ENCODE measurements at regions not wholly inside any gene's neighbourhood (a gene's known extent, or its start where the extent isn't known, plus 50 kb on each side); places are given as distances from the start of the nearest gene placed in this dataset.
A peak's percentile ranks its signal among the peaks of the same experiment; 100 is the strongest.

GRCh38 chr2:152227969-152228592 lies 52.5 kb upstream of the STAM2 start:
- Mint-ChIP-seq H3K4me3 (no peak overlapping the region), H3K27me3 (peaks cover 7 to 26% (median 11%) of the 10 kb centered on the region in 5 donors), H3K4me1 (peaks cover 0 to 1% (median 0%) of the 10 kb centered on the region in 4 donors), H3K36me3 (no peaks in the 10 kb centered on the region), H3K9me3 (no peaks in the 10 kb centered on the region), H3K27ac (no peak overlapping the region)
- ATAC-seq (no peak), DNase-seq (no peak)
- POLR2A ChIA-PET: no interaction called here

GRCh38 chr2:152231446-152231845 lies 55.9 kb upstream of the STAM2 start:
- Mint-ChIP-seq H3K4me3 (no peak overlapping the region), H3K9me3 (no peaks in the 10 kb centered on the region), H3K27ac (no peak overlapping the region), H3K4me1 (no peaks in the 10 kb centered on the region), H3K27me3 (peaks cover 4 to 9% (median 7%) of the 10 kb centered on the region in 5 donors), H3K36me3 (no peaks in the 10 kb centered on the region)
- ATAC-seq: no peak
- POLR2A ChIA-PET: no interaction called here
- DNase-seq: no peak

- no peak overlapping the region for H3K27ac Mint-ChIP-seq
- H3K36me3 Mint-ChIP-seq: no peaks in the 10 kb centered on the region
- POLR2A ChIA-PET: no interaction called here
- H3K4me1 Mint-ChIP-seq: no peaks in the 10 kb centered on the region
- peaks cover 0 to 2% (median 0%) of the 10 kb centered on the region in 9 donors for H3K9me3 Mint-ChIP-seq
- ATAC-seq (no peak), DNase-seq (no peak)
- H3K27me3 Mint-ChIP-seq: peaks cover 4 to 8% (median 7%) of the 10 kb centered on the region in 5 donors
- H3K4me3 Mint-ChIP-seq: no peak overlapping the region
These were observed 58.7 kb upstream of the STAM2 start for GRCh38 chr2:152234277-152234676.

GRCh38 chr2:152236191-152236925 lies 60.8 kb upstream of the STAM2 start:
- H3K4me1 Mint-ChIP-seq: no peaks in the 10 kb centered on the region
- ATAC-seq: no peak
- POLR2A ChIA-PET: no interaction called here

GRCh38 chr2:152238016-152238415 lies 62.5 kb upstream of the STAM2 start:
- no peak overlapping the region for H3K27ac Mint-ChIP-seq
- H3K9me3 Mint-ChIP-seq: peaks cover 0 to 19% (median 10%) of the 10 kb centered on the region in 9 donors

More at GRCh38 chr2:152236191-152236925, 60.8 kb upstream of the STAM2 start:
- Mint-ChIP-seq H3K27me3 (peaks cover 4 to 8% (median 7%) of the 10 kb centered on the region in 5 donors), H3K4me3 (no peak overlapping the region), H3K9me3 (peaks cover 0 to 18% (median 9%) of the 10 kb centered on the region in 9 donors), H3K27ac (no peak overlapping the region), H3K36me3 (peaks cover 0 to 11% (median 2%) of the 10 kb centered on the region in 3 donors)
- DNase-seq: no peak

GRCh38 chr2:152240559-152241231 lies 65.1 kb upstream of the STAM2 start:
- Mint-ChIP-seq H3K27me3 (peaks cover 0 to 6% (median 3%) of the 10 kb centered on the region in 5 donors), H3K27ac (no peak overlapping the region), H3K9me3 (peaks cover 0 to 19% (median 10%) of the 10 kb centered on the region in 9 donors), H3K4me3 (no peak overlapping the region), H3K4me1 (no peaks in the 10 kb centered on the region), H3K36me3 (peaks cover 0 to 12% (median 2%) of the 10 kb centered on the region in 3 donors)
- no peak for DNase-seq
- no peak for ATAC-seq
- POLR2A ChIA-PET: no interaction called here

More at GRCh38 chr2:152238016-152238415, 62.5 kb upstream of the STAM2 start:
- POLR2A ChIA-PET: no interaction called here
- DNase-seq: no peak
- peaks cover 0 to 7% (median 2%) of the 10 kb centered on the region in 5 donors for H3K27me3 Mint-ChIP-seq
- no peak overlapping the region for H3K4me3 Mint-ChIP-seq
- H3K4me1 Mint-ChIP-seq: no peaks in the 10 kb centered on the region
- H3K36me3 Mint-ChIP-seq: peaks cover 0 to 12% (median 2%) of the 10 kb centered on the region in 3 donors
- no peak for ATAC-seq

- no peak for ATAC-seq
- no peak for DNase-seq
- H3K4me1 Mint-ChIP-seq: no peaks in the 10 kb centered on the region
- peaks cover 0 to 19% (median 10%) of the 10 kb centered on the region in 9 donors for H3K9me3 Mint-ChIP-seq
- H3K4me3 Mint-ChIP-seq: no peak overlapping the region
- H3K27ac Mint-ChIP-seq: no peak overlapping the region
- POLR2A ChIA-PET: no interaction called here
- peaks cover 0 to 12% (median 2%) of the 10 kb centered on the region in 3 donors for H3K36me3 Mint-ChIP-seq
- peaks cover 0 to 7% (median 4%) of the 10 kb centered on the region in 5 donors for H3K27me3 Mint-ChIP-seq
These were observed 66.6 kb upstream of the STAM2 start for GRCh38 chr2:152241948-152242729.

GRCh38 chr2:152242787-152243472 lies 67.4 kb upstream of the STAM2 start:
- Mint-ChIP-seq H3K27ac (no peak overlapping the region), H3K4me3 (no peak overlapping the region), H3K4me1 (no peaks in the 10 kb centered on the region), H3K36me3 (peaks cover 0 to 12% (median 2%) of the 10 kb centered on the region in 3 donors), H3K27me3 (peaks cover 0 to 7% (median 4%) of the 10 kb centered on the region in 5 donors), H3K9me3 (peaks cover 0 to 19% (median 10%) of the 10 kb centered on the region in 9 donors)
- no peak for ATAC-seq
- POLR2A ChIA-PET: no interaction called here
- no peak for DNase-seq

- H3K9me3 Mint-ChIP-seq: peaks cover 0 to 19% (median 10%) of the 10 kb centered on the region in 9 donors
These were observed 68.4 kb upstream of the STAM2 start for GRCh38 chr2:152243761-152244640.

GRCh38 chr2:152245653-152246052 lies 70.1 kb upstream of the STAM2 start:
- H3K27me3 Mint-ChIP-seq: peaks cover 0 to 10% (median 4%) of the 10 kb centered on the region in 5 donors
- POLR2A ChIA-PET: no interaction called here
- H3K9me3 Mint-ChIP-seq: peaks cover 0 to 9% (median under 1%) of the 10 kb centered on the region in 9 donors
- no peak overlapping the region for H3K27ac Mint-ChIP-seq
- ATAC-seq: no peak
- DNase-seq: no peak
- H3K4me3 Mint-ChIP-seq: no peak overlapping the region
- no peaks in the 10 kb centered on the region for H3K4me1 Mint-ChIP-seq
- H3K36me3 Mint-ChIP-seq: peaks cover 0 to 9% (median under 1%) of the 10 kb centered on the region in 3 donors

More at GRCh38 chr2:152243761-152244640, 68.4 kb upstream of the STAM2 start:
- ATAC-seq: no peak
- Mint-ChIP-seq H3K4me3 (no peak overlapping the region), H3K27me3 (peaks cover 0 to 8% (median 4%) of the 10 kb centered on the region in 5 donors), H3K27ac (no peak overlapping the region), H3K4me1 (no peaks in the 10 kb centered on the region), H3K36me3 (peaks cover 0 to 12% (median 2%) of the 10 kb centered on the region in 3 donors)
- DNase-seq: no peak
- POLR2A ChIA-PET: no interaction called here

GRCh38 chr2:152246686-152247336 lies 71.2 kb upstream of the STAM2 start:
- POLR2A ChIA-PET: no interaction called here
- no peaks in the 10 kb centered on the region for H3K36me3 Mint-ChIP-seq
- H3K4me1 Mint-ChIP-seq: no peaks in the 10 kb centered on the region
- H3K9me3 Mint-ChIP-seq: peaks cover 0 to 3% (median 0%) of the 10 kb centered on the region in 9 donors
- no peak for ATAC-seq
- no peak for DNase-seq
- H3K4me3 Mint-ChIP-seq: no peak overlapping the region
- H3K27me3 Mint-ChIP-seq: peaks cover 0 to 10% (median 4%) of the 10 kb centered on the region in 5 donors
- peak overlapping the region in 1 of 10 donors; percentile 23 for H3K27ac Mint-ChIP-seq
